ENCODE measurements at regions not wholly inside any gene's neighbourhood (a gene's known extent, or its start where the extent isn't known, plus 50 kb on each side); places are given as distances from the start of the nearest gene placed in this dataset.

DNA sequence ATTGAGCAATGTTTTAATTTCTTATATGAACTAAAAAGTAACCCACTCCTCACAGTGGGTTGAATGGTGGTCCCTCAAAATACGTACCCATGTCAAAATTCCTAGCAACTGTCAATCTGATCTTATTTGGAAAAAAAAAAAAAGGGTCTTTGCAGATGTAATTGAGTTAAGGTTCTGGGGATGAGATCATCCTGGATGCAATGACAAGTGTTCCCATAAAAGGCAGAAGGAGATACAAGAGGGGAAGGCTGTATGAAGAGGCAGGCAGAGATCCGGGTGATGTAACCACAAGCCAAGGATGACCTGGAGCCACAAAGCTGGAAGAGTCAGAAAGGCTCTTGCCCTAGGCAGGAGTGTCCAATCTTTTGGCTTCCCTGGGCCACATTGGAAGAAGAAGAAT lies 516.3 kb upstream of the MKI67 start:
- no peak for DNase-seq (ENCODE audit: low spot score)

GRCh38 chr10:128643658-128644057 lies 517.4 kb upstream of the MKI67 start:
- DNase-seq (ENCODE audit: low spot score): no peak

DNA sequence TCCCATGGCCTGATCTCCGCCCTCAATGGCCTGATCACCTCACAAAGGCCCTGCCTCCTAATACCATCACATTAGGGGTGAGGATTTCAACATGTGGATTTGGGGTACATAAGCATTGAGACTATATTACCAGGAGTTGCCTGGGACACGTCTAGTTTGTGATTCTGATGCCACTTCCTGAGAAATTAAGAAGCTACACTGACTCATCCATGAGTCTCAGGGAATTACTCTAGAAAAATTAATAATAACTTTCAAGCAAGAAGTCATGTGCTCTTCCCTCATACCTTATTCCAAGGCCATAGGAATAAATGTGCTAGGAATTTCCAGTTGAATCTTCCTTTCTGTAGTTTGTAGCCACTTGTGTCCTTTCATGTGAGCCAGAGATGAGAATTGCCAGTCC lies 519.3 kb upstream of the MKI67 start:
- DNase-seq (ENCODE audit: low spot score): no peak

- no peak for DNase-seq (ENCODE audit: low spot score)
Measured at GRCh38 chr10:128646956-128647355, 520.7 kb upstream of the MKI67 start.

- DNase-seq (ENCODE audit: low spot score): no peak
Measured at GRCh38 chr10:128657548-128657947, 531.3 kb upstream of the MKI67 start.

DNA sequence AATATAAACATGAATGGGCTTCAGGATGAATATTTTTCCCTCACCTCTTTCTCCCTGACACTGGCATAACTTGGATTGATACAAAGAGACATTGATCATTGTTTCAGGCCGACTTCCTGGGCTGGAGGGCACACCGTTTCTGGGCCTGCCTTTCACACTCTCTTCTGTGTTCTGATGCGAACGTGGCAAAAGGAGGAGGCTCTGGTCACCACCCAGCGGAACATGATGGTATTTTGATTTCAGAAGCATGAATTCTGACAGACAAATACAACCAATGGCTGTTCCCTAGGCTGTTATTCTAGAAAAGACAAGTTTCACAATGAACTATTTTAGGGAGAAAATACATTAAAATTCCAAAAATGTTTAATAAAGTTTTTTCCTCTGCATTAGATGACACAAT lies 534.5 kb upstream of the MKI67 start:
- no peak for DNase-seq (ENCODE audit: low spot score)

DNA sequence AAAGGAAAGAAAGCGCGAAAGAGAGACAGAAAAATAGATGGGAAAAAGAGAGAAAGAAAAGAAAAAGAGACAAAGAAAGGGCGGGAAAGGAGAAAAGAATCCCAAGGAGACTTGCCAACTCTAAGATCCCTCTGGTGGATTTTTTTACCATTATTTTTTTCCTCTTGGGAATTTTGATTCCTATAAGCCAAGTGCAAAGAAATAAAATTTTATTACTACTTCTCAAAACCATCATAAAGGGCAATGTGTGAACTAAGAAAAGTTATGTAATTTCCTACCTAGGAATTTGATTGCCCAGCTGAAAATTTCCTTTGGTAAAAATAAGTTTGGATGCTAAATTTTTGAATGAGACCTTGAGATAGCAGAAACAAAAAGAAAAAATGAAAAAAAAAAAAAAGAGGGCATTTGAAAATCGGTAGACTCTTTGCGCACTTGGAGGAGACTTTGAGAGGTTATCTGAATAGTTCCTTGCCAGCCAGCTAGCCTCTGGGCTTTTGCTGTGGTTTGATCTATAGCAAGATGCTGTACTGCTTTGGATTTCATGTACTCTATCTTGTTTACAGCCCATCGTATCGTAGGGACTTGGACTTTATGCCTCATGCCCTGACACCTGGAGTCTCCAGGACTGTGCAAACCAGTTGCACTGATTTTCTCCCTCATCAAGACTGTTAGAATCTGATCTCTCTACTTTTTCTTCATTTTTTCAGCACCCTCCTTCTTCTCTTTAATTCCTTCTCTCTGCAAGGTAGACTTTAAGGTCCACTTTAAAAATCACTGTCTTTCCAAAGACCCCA lies 535.4 kb upstream of the MKI67 start:
- no peak for DNase-seq (ENCODE audit: low spot score)

DNA sequence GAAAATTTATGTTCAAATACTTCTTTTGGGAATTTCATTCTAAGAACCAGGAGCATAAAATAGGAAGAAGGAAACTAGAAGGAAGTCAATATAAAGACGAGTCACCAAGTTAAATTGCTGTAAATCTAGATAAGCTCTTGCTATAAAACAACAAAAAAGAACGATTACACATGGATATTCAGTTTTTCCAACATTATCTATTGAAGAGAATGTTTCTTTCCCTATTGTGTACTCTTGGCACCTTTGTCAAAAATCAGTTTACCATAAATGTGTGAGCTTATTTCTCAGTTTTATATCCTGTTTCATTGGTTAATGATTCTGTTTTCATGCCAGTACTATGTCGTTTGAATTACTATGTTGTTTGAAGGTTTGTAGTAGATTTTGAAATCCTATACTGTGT lies 536.3 kb upstream of the MKI67 start:
- DNase-seq (ENCODE audit: low spot score): no peak

GRCh38 chr10:128664729-128665128 lies 538.5 kb upstream of the MKI67 start:
- no peak for DNase-seq (ENCODE audit: low spot score)

GRCh38 chr10:128675405-128675804 lies 549.2 kb upstream of the MKI67 start:
- DNase-seq (ENCODE audit: low spot score): no peak

GRCh38 chr10:128680116-128680515 lies 553.9 kb upstream of the MKI67 start:
- no peak for DNase-seq (ENCODE audit: low spot score)

GRCh38 chr10:128684215-128684614 lies 558.0 kb upstream of the MKI67 start:
- no peak for DNase-seq (ENCODE audit: low spot score)

GRCh38 chr10:128686630-128687278 lies 560.5 kb upstream of the MKI67 start:
- no peak for DNase-seq (ENCODE audit: low spot score)

GRCh38 chr10:128687408-128687807 lies 561.2 kb upstream of the MKI67 start:
- DNase-seq (ENCODE audit: low spot score): no peak

DNA sequence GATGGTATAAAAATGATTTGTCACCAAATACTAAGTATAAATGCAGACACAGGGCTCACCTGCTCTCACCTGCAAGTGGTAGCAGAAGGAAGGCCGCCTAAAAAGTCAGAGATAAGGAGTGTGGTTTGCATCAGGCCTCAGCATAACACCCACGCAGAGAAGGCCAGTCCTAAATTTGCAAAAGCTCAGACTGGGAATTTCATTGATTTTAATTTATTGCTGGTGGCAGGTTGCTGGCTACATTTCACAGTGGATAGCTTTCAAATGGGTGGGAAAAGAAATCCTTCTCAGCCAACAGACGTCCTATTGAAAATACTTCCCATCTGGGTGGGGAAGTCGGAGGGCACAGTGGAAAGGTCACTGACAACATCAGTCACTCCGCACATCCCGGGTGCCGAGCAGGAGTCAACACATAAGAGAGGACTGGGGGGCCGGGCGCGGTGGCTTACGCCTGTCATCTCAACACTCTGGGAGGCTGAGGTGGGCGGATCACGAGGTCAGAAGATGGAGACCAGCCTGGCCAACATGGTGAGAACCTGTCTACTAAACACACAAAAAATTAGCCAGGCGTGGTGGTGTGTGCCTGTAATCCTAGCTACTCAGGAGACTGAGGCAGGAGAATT lies 561.8 kb upstream of the MKI67 start:
- DNase-seq (ENCODE audit: low spot score): no peak

DNA sequence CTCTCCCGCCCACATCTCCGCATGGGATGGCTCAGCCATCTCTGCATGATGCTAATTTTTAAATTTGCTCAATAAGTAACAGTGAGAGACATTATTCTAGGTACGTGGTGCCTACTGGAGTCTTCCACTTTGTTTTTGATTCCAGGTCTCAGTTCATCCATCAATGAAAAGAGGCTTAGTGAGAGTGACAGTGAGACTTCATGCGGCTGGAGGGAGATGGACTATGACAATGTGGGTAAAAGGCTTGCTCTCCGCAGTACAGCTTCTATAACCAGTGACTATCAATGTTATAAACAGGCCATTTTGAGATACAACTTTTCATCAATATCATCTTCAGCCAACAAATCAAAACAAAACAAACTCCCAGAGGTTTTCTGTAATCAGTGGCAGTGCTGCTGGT lies 563.4 kb upstream of the MKI67 start:
- DNase-seq (ENCODE audit: low spot score): no peak

DNA sequence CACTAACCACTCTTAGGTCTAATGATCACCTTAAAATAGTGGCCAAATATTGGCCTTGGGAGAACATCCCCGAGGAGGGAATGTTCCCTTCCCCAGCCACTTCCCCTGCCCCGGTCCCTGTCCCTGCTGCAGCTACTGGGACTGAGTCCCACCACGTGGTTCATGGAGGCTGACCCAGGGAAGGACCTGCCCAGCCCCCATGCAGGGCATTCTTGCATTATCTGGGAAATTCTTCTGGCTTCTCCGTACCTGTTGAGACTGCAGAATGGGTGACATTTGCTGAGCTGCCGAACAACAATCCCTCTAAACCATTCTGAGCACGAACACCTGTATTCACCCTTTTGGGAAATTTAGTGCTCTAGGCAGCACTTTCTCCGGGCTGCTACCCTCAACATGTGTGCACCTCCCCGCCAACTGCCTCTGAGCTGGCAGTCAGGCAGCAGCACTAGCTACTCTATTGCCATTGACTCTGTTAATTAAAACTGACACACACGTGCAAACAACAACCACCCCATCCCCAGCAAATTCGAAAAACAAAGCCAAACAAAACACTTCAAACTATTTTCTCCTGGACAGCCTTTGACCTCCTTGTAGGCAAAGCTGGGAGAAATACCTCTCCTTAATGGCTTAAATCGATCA lies 567.4 kb upstream of the MKI67 start:
- DNase-seq (ENCODE audit: low spot score): no peak

DNA sequence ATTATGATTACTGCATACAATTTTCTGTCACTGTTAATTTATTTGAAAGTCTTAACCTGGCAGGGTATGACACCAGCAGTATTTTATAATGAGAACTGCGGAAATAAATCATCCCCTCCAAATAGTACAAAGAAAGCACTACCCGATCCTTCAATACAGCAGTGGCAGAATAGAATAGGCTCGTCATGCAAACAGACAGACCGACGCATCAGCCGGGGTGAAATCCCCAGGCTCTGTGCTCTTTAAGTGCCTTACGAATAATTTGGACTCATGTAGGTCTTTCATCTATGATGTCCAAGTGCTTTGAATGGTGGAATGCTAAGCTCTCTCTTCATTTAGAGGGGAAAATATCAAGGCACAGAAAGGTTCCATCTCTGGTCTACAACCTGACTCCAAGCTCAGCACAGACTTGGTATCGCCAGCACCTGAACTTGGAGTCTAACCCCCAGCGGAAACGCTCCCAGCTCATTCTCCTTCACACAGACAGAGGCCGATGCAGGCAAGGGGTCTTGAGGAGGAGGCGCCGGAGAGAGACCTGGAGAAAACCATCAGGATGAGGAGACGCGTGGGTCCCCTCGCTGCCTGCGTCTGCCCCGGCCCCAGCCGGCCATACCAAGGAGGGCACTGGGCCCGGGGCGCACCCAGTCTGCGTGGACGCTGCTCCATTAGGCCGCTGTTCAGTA lies 568.1 kb upstream of the MKI67 start:
- no peak for DNase-seq (ENCODE audit: low spot score)

GRCh38 chr10:128694851-128695725 lies 568.9 kb upstream of the MKI67 start:
- no peak for DNase-seq (ENCODE audit: low spot score)

DNA sequence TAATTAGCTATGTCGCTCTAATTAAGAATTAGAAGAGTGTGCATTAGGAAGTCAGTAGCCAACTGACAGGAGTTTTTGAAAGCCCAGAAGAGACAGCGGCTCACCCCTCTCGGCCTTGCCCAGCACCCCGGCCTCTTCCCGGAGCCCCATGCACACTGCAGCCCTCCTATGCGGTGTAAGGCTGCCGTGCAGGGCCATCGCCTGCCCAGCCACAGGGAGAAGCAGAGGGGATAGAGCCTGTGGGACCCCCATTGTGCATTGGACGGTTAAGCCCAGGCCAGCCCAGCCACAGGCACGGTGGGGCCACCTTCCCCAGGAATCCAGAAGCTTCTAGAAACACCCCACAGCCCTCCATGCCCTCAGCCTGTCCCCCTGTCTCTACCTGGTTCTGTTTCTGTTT lies 569.7 kb upstream of the MKI67 start:
- no peak for DNase-seq (ENCODE audit: low spot score)

DNA sequence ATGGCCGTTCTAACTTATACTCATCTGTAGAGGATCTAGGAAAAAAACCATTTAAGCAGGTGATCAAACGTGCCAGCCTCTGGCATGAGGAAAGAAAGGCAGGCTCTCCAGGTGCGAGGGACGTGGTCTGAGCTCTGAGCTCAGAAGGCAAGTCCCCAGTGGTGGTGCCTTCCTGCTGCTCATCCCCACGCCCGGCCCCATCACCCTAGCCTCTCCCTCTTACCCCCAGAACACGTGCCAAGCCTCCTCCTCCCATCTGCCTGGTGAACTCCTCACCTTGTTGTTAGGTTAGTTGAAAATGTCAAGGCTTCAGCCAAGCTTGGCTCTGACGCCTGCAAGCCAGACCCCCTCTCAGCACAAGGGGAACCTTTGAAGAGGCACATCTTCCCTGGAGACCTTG lies 571.2 kb upstream of the MKI67 start:
- DNase-seq (ENCODE audit: low spot score): no peak

Measured in mesenteric fat pad (tissue), 1 donor.